Neural progenitor cell (in vitro differentiated cells): ENCODE measurements at regions not wholly inside any gene's neighbourhood (a gene's known extent, or its start where the extent isn't known, plus 50 kb on each side); places are given as distances from the start of the nearest gene placed in this dataset.
"Not testable (repeated sequence)": the region's sequence is repeated elsewhere in the genome, so short reads cannot be mapped to it uniquely, and the experiment has no call there.

Experiments used
- DNase-seq: peaks from one replicate; pipeline ENCODE4 v3.0.0-alpha.2; 2016; ENCODE audit warnings: low spot score
- H2AFZ ChIP-seq: fragments of 200-600 bp; sonication (generic); replicated peaks from 2 replicates; pipeline ENCODE4 v1.6.1; 2016; ENCODE audit warnings: antibody characterized with exemption
- H3F3A ChIP-seq: fragments of 200-600 bp; sonication (generic); 2 replicates; pipeline ENCODE4 v1.6.1; 2016; ENCODE audit warnings: antibody characterized with exemption, low read depth
- H3K27ac ChIP-seq: fragments of 200-600 bp; sonication (generic); 2 replicates; pipeline ENCODE4 v1.5.1; 2016; ENCODE audit warnings: mild to moderate bottlenecking
- H3K27me3 ChIP-seq: fragments of 200-600 bp; sonication (generic); 2 replicates; pipeline ENCODE4 v1.6.1; 2016; ENCODE audit warnings: mild to moderate bottlenecking, moderate library complexity
- H3K36me3 ChIP-seq: fragments of 200-600 bp; sonication (generic); 2 replicates; pipeline ENCODE4 v1.5.1; 2016
- H3K4me1 ChIP-seq: fragments of 200-600 bp; sonication (generic); 2 replicates; pipeline ENCODE4 v1.6.1; 2016; ENCODE audit warnings: mixed run types
- H3K4me2 ChIP-seq: fragments of 200-600 bp; sonication (generic); 2 replicates; pipeline ENCODE4 v1.6.1; 2016
- H3K4me3 ChIP-seq: fragments of 200-600 bp; sonication (generic); 2 replicates; pipeline ENCODE4 v1.5.1; 2016
- H3K79me2 ChIP-seq: fragments of 200-600 bp; sonication (generic); 2 replicates; pipeline ENCODE4 v1.6.1; 2016; ENCODE audit warnings: low read depth
- H3K9ac ChIP-seq: fragments of 200-600 bp; sonication (generic); 2 replicates; pipeline ENCODE4 v1.6.1; 2016
- H3K9me3 ChIP-seq: fragments of 200-600 bp; sonication (generic); 2 replicates; pipeline ENCODE4 v1.5.1; 2016; ENCODE audit warnings: low read depth
- H4K20me1 ChIP-seq: fragments of 200-600 bp; sonication (generic); 2 replicates; pipeline ENCODE4 v1.6.1; 2016; ENCODE audit warnings: low read depth
- H3K27ac Mint-ChIP-seq: 3 replicates; pipeline ENCODE4 v1.8.0; 2021; ENCODE audit warnings: mixed read lengths
- H3K27me3 Mint-ChIP-seq: 2 replicates; pipeline ENCODE4 v1.8.0; 2022; ENCODE audit warnings: low read depth, mild to moderate bottlenecking, inconsistent platforms, moderate library complexity, mixed read lengths; ENCODE audit not compliant: insufficient read depth
- H3K36me3 Mint-ChIP-seq: 3 replicates; pipeline ENCODE4 v1.8.0; 2021; ENCODE audit warnings: mixed read lengths
- H3K4me1 Mint-ChIP-seq: 3 replicates; pipeline ENCODE4 v1.8.0; 2021; ENCODE audit warnings: mixed read lengths
- H3K4me3 Mint-ChIP-seq: 3 replicates; pipeline ENCODE4 v1.8.0; 2021; ENCODE audit warnings: mild to moderate bottlenecking, moderate library complexity, mixed read lengths
- H3K9me3 Mint-ChIP-seq: 3 replicates; pipeline ENCODE4 v1.8.0; 2020; ENCODE audit warnings: mixed read lengths
- CTCF ChIP-seq: fragments of 200-600 bp; sonication (generic); IDR thresholded peaks from 2 replicates; pipeline ENCODE4 v1.5.1; 2017; ENCODE audit warnings: antibody characterized with exemption, mild to moderate bottlenecking
- EZH2 ChIP-seq: fragments of 200-600 bp; sonication (generic); IDR thresholded peaks from 2 replicates; pipeline ENCODE4 v1.6.1; 2017; ENCODE audit warnings: antibody characterized with exemption, mild to moderate bottlenecking, moderate library complexity
- EZH2phosphoT487 ChIP-seq: fragments of 200-600 bp; sonication (generic); IDR thresholded peaks from 2 replicates; pipeline ENCODE4 v1.6.1; 2017; ENCODE audit warnings: antibody characterized with exemption

DNA sequence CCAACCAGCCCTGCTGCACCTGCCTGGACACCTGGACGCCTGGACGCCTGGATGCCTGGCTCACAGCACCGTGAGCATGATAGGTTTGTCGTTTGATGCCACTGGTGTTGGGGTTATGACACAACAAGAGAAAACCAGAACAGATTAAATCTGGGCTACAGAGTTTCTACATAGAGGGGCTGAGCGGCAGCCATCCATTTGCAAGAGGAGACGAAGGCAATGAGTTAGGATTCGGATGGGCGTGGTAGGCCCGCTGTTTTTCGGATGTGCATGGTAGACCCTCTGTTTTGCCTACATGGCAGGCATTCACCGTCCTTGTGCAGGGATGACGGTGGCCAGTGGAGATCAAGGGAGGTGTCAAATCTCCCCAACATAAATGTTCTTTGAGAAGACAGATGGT is 121.5 kb upstream of the RNF32 start:
- no peaks in the 10 kb centered on the region for H3K79me2 ChIP-seq
- no peak overlapping the region for H3K4me3 Mint-ChIP-seq
- no peak overlapping the region for H3K9ac ChIP-seq
- no peaks in the 10 kb centered on the region for H3F3A ChIP-seq
- no peak overlapping the region for H3K4me3 ChIP-seq
- H2AFZ ChIP-seq = no peak overlapping the region
- no peak for DNase-seq
- H4K20me1 ChIP-seq = no peaks in the 10 kb centered on the region
- H3K9me3 ChIP-seq = no peaks in the 10 kb centered on the region
- peaks cover 3% of the 10 kb centered on the region for H3K27me3 Mint-ChIP-seq
- H3K27ac Mint-ChIP-seq = no peak overlapping the region
- H3K27ac ChIP-seq = no peak overlapping the region
- no peaks in the 10 kb centered on the region for H3K36me3 Mint-ChIP-seq
- peaks cover 3% of the 10 kb centered on the region for H3K4me1 Mint-ChIP-seq
- H3K36me3 ChIP-seq = no peaks in the 10 kb centered on the region
- H3K4me2 ChIP-seq = no peak overlapping the region
- H3K4me1 ChIP-seq = no peaks in the 10 kb centered on the region
- H3K27me3 ChIP-seq = no peaks in the 10 kb centered on the region
- no peaks in the 10 kb centered on the region for H3K9me3 Mint-ChIP-seq
- no peak for TF ChIP-seq CTCF
- TF ChIP-seq EZH2phosphoT487 = no peak
- no peak for TF ChIP-seq EZH2

GRCh38 chr7:156518466-156518865 is 122.1 kb upstream of the RNF32 start:
- Mint-ChIP-seq H3K27me3 (peaks cover 3% of the 10 kb centered on the region), H3K4me1 (peaks cover 3% of the 10 kb centered on the region), H3K4me3 (no peak overlapping the region), H3K9me3 (no peaks in the 10 kb centered on the region), H3K36me3 (no peaks in the 10 kb centered on the region), H3K27ac (no peak overlapping the region)
- TF ChIP-seq EZH2 (no peak), EZH2phosphoT487 (no peak), CTCF (no peak)
- Histone ChIP-seq H3K79me2 (no peaks in the 10 kb centered on the region), H2AFZ (no peak overlapping the region), H3K9ac (no peak overlapping the region), H3K9me3 (no peaks in the 10 kb centered on the region), H3K4me2 (no peak overlapping the region), H3F3A (no peaks in the 10 kb centered on the region), H3K4me3 (no peak overlapping the region), H3K27me3 (no peaks in the 10 kb centered on the region), H3K36me3 (no peaks in the 10 kb centered on the region), H3K4me1 (no peaks in the 10 kb centered on the region), H3K27ac (no peak overlapping the region), H4K20me1 (no peaks in the 10 kb centered on the region)
- no peak for DNase-seq

- H3K36me3 ChIP-seq, H3K4me1 Mint-ChIP-seq, H3K27me3 Mint-ChIP-seq, H3K4me1 ChIP-seq, H3F3A ChIP-seq, H3K4me2 ChIP-seq, H3K27me3 ChIP-seq, H3K4me3 Mint-ChIP-seq, H3K79me2 ChIP-seq, H3K9ac ChIP-seq, DNase-seq, H3K4me3 ChIP-seq, H3K9me3 Mint-ChIP-seq, H3K36me3 Mint-ChIP-seq, H3K9me3 ChIP-seq, H4K20me1 ChIP-seq, H3K27ac Mint-ChIP-seq, H2AFZ ChIP-seq, H3K27ac ChIP-seq: not testable (repeated sequence)
Measured at GRCh38 chr7:156517858-156518257, 122.7 kb upstream of the RNF32 start.

GRCh38 chr7:156516791-156517378 is 123.7 kb upstream of the RNF32 start:
- DNase-seq = no peak
- no peak overlapping the region for H3K4me2 ChIP-seq
- peaks cover 3% of the 10 kb centered on the region for H3K27me3 Mint-ChIP-seq

More at GRCh38 chr7:156516791-156517378, 123.7 kb upstream of the RNF32 start:
- no peaks in the 10 kb centered on the region for H3K27me3 ChIP-seq
- peaks cover 4% of the 10 kb centered on the region for H3K9me3 ChIP-seq
- TF ChIP-seq EZH2phosphoT487 (no peak), CTCF (no peak), EZH2 (no peak)
- no peaks in the 10 kb centered on the region for H3K36me3 Mint-ChIP-seq
- H3K36me3 ChIP-seq = no peaks in the 10 kb centered on the region
- H3K27ac ChIP-seq = no peak overlapping the region
- H3K4me3 ChIP-seq = no peak overlapping the region
- H4K20me1 ChIP-seq = no peaks in the 10 kb centered on the region
- H3F3A ChIP-seq = no peaks in the 10 kb centered on the region
- no peaks in the 10 kb centered on the region for H3K9me3 Mint-ChIP-seq
- no peaks in the 10 kb centered on the region for H3K4me1 ChIP-seq
- H3K4me1 Mint-ChIP-seq = peaks cover 3% of the 10 kb centered on the region
- no peak overlapping the region for H3K27ac Mint-ChIP-seq
- H2AFZ ChIP-seq = no peak overlapping the region
- H3K9ac ChIP-seq = no peak overlapping the region
- no peak overlapping the region for H3K4me3 Mint-ChIP-seq
- H3K79me2 ChIP-seq = no peaks in the 10 kb centered on the region
